HG02870 (cell line): ENCODE measurements at regions not wholly inside any gene's neighbourhood (a gene's known extent, or its start where the extent isn't known, plus 50 kb on each side); places are given as distances from the start of the nearest gene placed in this dataset.

ENCODE experiments used
- ATAC-seq: cut with Tn5 transposase; IDR thresholded peaks from one replicate; pipeline ENCODE4 v1.9.1; 2021; ENCODE audit warnings: mild to moderate bottlenecking, moderate library complexity; ENCODE audit not compliant: unreplicated experiment

GRCh38 chr4:117783716-117784115, 250.6 kb upstream of the NDST3 start:
- ATAC-seq = no peak

GRCh38 chr4:117784266-117784665, 250.0 kb upstream of the NDST3 start:
- no peak for ATAC-seq

GRCh38 chr4:117786566-117786965, 247.7 kb upstream of the NDST3 start:
- ATAC-seq = no peak

- no peak for ATAC-seq
Measured at GRCh38 chr4:117793845-117794480, 240.3 kb upstream of the NDST3 start.

GRCh38 chr4:117796677-117797076, 237.6 kb upstream of the NDST3 start:
- no peak for ATAC-seq

- no peak for ATAC-seq
Measured at GRCh38 chr4:117800636-117801035, 233.7 kb upstream of the NDST3 start.

- no peak for ATAC-seq
Measured at GRCh38 chr4:117801756-117802155, 232.5 kb upstream of the NDST3 start.

GRCh38 chr4:117811731-117812130, 222.6 kb upstream of the NDST3 start:
- no peak for ATAC-seq

- ATAC-seq = no peak
Measured at GRCh38 chr4:117814277-117815246, 219.7 kb upstream of the NDST3 start.

GRCh38 chr4:117817301-117817700, 217.0 kb upstream of the NDST3 start:
- ATAC-seq = no peak

- ATAC-seq = no peak
Measured at GRCh38 chr4:117821834-117822233, 212.5 kb upstream of the NDST3 start.

GRCh38 chr4:117823388-117823787, 210.9 kb upstream of the NDST3 start:
- ATAC-seq = no peak

GRCh38 chr4:117825600-117825999, 208.7 kb upstream of the NDST3 start:
- ATAC-seq = no peak

- no peak for ATAC-seq
Measured at GRCh38 chr4:117831060-117831683, 203.1 kb upstream of the NDST3 start.

GRCh38 chr4:117835566-117835965, 198.7 kb upstream of the NDST3 start:
- ATAC-seq = no peak

GRCh38 chr4:117844594-117844993, 189.7 kb upstream of the NDST3 start:
- ATAC-seq = no peak

GRCh38 chr4:117845270-117845669, 189.0 kb upstream of the NDST3 start:
- ATAC-seq = no peak

GRCh38 chr4:117847849-117848248, 186.4 kb upstream of the NDST3 start:
- ATAC-seq = no peak

GRCh38 chr4:117868201-117868600, 166.1 kb upstream of the NDST3 start:
- no peak for ATAC-seq

GRCh38 chr4:117873779-117874178, 160.5 kb upstream of the NDST3 start:
- ATAC-seq = no peak

GRCh38 chr4:117874216-117874615, 160.1 kb upstream of the NDST3 start:
- ATAC-seq = no peak

- ATAC-seq = no peak
Measured at GRCh38 chr4:117889978-117890377, 144.3 kb upstream of the NDST3 start.
